ENCODE measurements at regions not wholly inside any gene's neighbourhood (a gene's known extent, or its start where the extent isn't known, plus 50 kb on each side); places are given as distances from the start of the nearest gene placed in this dataset.

GRCh38 chr16:85371948-85372347 lies 241.2 kb upstream of the GSE1 start (continued):
- TF ChIP-seq FOXJ3 (CRISPR knock-in tag; IDR thresholded peaks at IDR 0.05) (no peak), FOXM1 (IDR thresholded peaks at IDR 0.05; ENCODE audit: low read depth) (no peak), RAD21 (IDR thresholded peaks at IDR 0.05; ENCODE audit: low read length) (no peak), YY1 (IDR thresholded peaks at IDR 0.05; ENCODE audit: low read depth) (no peak), ELF1 (IDR thresholded peaks at IDR 0.05) (no peak), RXRA (IDR thresholded peaks at IDR 0.05; ENCODE audit: borderline replicate concordance, low read depth) (no peak), SIN3A (IDR thresholded peaks at IDR 0.05; ENCODE audit: borderline replicate concordance, low read depth, low read length) (no peak), CHD2 (IDR thresholded peaks at IDR 0.05; ENCODE audit: low read length, partially characterized antibody) (no peak)

DNA sequence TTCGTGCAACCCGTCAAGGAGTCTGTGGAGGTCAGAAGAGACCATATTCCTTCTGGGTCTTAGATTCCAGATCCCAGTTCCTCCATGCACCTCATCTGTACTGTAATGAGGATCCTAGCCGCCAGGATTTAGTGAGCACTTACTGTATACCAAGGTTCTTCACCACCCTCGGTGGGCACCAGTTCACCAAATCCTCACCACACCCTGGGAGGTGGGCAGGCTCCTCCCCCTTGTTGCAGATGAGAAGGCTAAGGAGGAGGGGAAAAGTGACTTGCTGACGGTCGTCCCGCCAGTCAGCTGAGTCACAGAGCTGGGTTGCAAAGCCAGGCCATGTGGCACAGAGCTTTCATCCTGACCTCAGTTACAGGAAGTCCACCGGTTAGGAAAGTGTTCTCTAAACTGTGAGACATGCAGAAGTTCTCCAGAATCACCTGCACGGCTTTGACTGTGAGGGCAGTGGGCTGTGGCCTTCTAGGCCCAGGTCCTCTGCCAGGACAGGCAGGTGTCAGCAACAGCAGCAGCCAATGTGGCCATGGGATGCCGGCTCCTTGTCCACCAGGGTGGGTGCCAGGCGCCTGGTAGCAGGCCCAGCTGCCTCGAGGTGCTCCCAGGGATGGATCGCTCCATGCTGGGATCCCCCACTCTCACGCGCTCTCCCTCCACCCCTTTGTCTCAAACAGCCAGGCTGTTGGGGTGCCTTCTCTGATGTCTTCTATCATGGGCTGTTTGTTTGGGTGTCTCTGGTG lies 240.3 kb upstream of the GSE1 start:
- no peaks in the 10 kb centered on the region for H3K9me3 ChIP-seq
- WGBS (ENCODE audit: low lambda C conversion rate) = 88% methylated on average over 6 of the region's 15 CpGs
- H3K9ac ChIP-seq = no peak overlapping the region; the same call in 1 of the 2 replicates
- no peaks in the 10 kb centered on the region for H3K9me2 ChIP-seq
- H3K4me3 ChIP-seq (ENCODE audit: low read depth in 2 of 2, low read length in 1 of 2) = no peak overlapping the region
- ChIA-PET POLR2A (interaction anchor here (0.9 kb wide), 1 partner anchor 9 kb away, joined by 3 read pairs; no protein-coding TSS in a partner anchor), CTCF (interaction anchor here (1.0 to 15.0 kb wide), 9 partner anchors 22 to 243 kb away, joined by 3 to 144 read pairs (median 5); no protein-coding TSS in a partner anchor)
- peak overlapping the region; percentile 61; the same call in 1 of the 2 replicates for H3K4me2 ChIP-seq
- peak; percentile 49; the same call in 1 of the 2 replicates for TF ChIP-seq TCF12 (IDR thresholded peaks at IDR 0.05)
- TF ChIP-seq, protein P1, sequence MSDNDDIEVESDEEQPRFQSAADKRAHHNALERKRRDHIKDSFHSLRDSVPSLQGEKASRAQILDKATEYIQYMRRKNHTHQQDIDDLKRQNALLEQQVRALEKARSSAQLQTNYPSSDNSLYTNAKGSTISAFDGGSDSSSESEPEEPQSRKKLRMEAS (IDR thresholded peaks at IDR 0.05; ENCODE audit: low read depth) = peak; percentile 90
- no peak for TF ChIP-seq USF2 (IDR thresholded peaks at IDR 0.05; ENCODE audit: borderline replicate concordance, low read depth, low read length)
- peak; percentile 47 for TF ChIP-seq PBX3 (IDR thresholded peaks at IDR 0.05)
- TF ChIP-seq NFIC (IDR thresholded peaks at IDR 0.05; ENCODE audit: borderline replicate concordance) = peak; percentile 31; the same call in 1 of the 2 replicates
- TF ChIP-seq CTCF (IDR thresholded peaks at IDR 0.05) = no peak
- no peak for TF ChIP-seq MXI1 (IDR thresholded peaks at IDR 0.05; ENCODE audit: low read depth, low read length)
- H4K20me1 ChIP-seq (ENCODE audit: insufficient read depth) = peaks cover 2% of the 10 kb centered on the region; the same call in 1 of the 2 replicates
- no peaks in the 10 kb centered on the region for H3K27me3 ChIP-seq (ENCODE audit: insufficient read depth)
- H2AFZ ChIP-seq (ENCODE audit: low read depth) = no peak overlapping the region
- H3F3A ChIP-seq (replicated peaks; ENCODE audit: insufficient read depth) = peaks cover 6% of the 10 kb centered on the region
- peaks cover 25 to 93% of the 10 kb centered on the region in 2 experiments for H3K4me1 ChIP-seq (ENCODE audit: control insufficient read depth in 1 of 2, insufficient read depth in 2 of 2, low read depth in 1 of 2, low read length in 1 of 2)
- H3K36me3 ChIP-seq (replicated peaks in 1 of 2; ENCODE audit: control insufficient read depth in 1 of 2, insufficient read depth in 2 of 2, low read length in 1 of 2) = no peaks in the 10 kb centered on the region
- H3K79me2 ChIP-seq (ENCODE audit: insufficient read depth) = peaks cover 12% of the 10 kb centered on the region; the same call in 1 of the 2 replicates
- H3K27ac ChIP-seq (ENCODE audit: low read depth in 2 of 2, low read length in 1 of 2) = peak overlapping the region; percentile 44 to 70
- DNase-seq = no peak
